ENCODE measurements at regions not wholly inside any gene's neighbourhood (a gene's known extent, or its start where the extent isn't known, plus 50 kb on each side); places are given as distances from the start of the nearest gene placed in this dataset.

- TF ChIP-seq POLR2A (IDR thresholded peaks at IDR 0.05) (no peak), CTCF (IDR thresholded peaks at IDR 0.05) (no peak)
These were observed 1044.6 kb upstream of the EYS start for GRCh38 chr6:66751630-66752029.
